ENCODE measurements at regions not wholly inside any gene's neighbourhood (a gene's known extent, or its start where the extent isn't known, plus 50 kb on each side); places are given as distances from the start of the nearest gene placed in this dataset.

- H3K27me3 Mint-ChIP-seq (ENCODE audit: unreplicated experiment), result no peaks in the 10 kb centered on the region
- CTCF ChIA-PET, result no interaction called here
- H3K36me3 Mint-ChIP-seq (ENCODE audit: insufficient read depth, unreplicated experiment), result no peaks in the 10 kb centered on the region
- DNase-seq, result no peak
- no peak overlapping the region for H3K27ac Mint-ChIP-seq (ENCODE audit: unreplicated experiment)
- H3K4me3 Mint-ChIP-seq (ENCODE audit: low read depth, unreplicated experiment), result no peak overlapping the region
- intact Hi-C loops (cut with micrococcal nuclease; ENCODE audit: unreplicated experiment), result no loop called here
- peaks cover 20% of the 10 kb centered on the region for H3K9me3 Mint-ChIP-seq (ENCODE audit: low read depth, unreplicated experiment)
- no peaks in the 10 kb centered on the region for H3K4me1 Mint-ChIP-seq (ENCODE audit: low read depth, unreplicated experiment)
- BruUV-seq (replicated peaks), result no TSS peak
- TF ChIP-seq, protein P1, sequence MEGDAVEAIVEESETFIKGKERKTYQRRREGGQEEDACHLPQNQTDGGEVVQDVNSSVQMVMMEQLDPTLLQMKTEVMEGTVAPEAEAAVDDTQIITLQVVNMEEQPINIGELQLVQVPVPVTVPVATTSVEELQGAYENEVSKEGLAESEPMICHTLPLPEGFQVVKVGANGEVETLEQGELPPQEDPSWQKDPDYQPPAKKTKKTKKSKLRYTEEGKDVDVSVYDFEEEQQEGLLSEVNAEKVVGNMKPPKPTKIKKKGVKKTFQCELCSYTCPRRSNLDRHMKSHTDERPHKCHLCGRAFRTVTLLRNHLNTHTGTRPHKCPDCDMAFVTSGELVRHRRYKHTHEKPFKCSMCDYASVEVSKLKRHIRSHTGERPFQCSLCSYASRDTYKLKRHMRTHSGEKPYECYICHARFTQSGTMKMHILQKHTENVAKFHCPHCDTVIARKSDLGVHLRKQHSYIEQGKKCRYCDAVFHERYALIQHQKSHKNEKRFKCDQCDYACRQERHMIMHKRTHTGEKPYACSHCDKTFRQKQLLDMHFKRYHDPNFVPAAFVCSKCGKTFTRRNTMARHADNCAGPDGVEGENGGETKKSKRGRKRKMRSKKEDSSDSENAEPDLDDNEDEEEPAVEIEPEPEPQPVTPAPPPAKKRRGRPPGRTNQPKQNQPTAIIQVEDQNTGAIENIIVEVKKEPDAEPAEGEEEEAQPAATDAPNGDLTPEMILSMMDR (IDR thresholded peaks at IDR 0.05; ENCODE audit: unreplicated experiment), result no peak
Measured at GRCh38 chr12:115558281-115558680, 719.2 kb downstream of the MED13L start.

GRCh38 chr12:115553622-115554021, 723.9 kb downstream of the MED13L start:
- CTCF ChIA-PET, result no interaction called here
- Mint-ChIP-seq H3K27ac (ENCODE audit: unreplicated experiment) (no peak overlapping the region), H3K27me3 (ENCODE audit: unreplicated experiment) (no peaks in the 10 kb centered on the region), H3K9me3 (ENCODE audit: low read depth, unreplicated experiment) (peaks cover 12% of the 10 kb centered on the region), H3K36me3 (ENCODE audit: insufficient read depth, unreplicated experiment) (no peaks in the 10 kb centered on the region), H3K4me1 (ENCODE audit: low read depth, unreplicated experiment) (no peaks in the 10 kb centered on the region), H3K4me3 (ENCODE audit: low read depth, unreplicated experiment) (no peak overlapping the region)
- no TSS peak for BruUV-seq (replicated peaks)
- DNase-seq, result no peak
- TF ChIP-seq, protein P1 (IDR thresholded peaks at IDR 0.05; ENCODE audit: unreplicated experiment), result no peak
- intact Hi-C loops (cut with micrococcal nuclease; ENCODE audit: unreplicated experiment), result no loop called here

DNA sequence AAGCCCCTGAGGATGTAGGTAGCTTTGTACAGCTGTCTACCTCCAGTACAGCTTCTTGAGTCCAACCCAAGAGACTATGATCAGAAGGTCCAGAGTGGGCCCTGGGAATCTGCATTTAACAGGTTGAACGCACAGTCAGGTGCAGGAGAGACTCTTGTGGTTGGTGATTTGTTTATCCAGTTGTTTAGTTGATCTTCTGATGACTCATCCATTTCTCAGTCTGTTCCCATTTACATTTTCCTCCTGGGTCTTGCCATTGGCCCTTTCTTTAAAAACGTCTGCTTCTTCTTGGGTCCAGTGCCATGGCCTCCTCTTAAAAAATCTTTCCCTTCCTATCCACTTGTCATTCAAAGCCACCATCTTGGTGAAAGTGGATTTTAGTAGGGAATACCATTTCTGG, 734.2 kb downstream of the MED13L start:
- BruUV-seq (replicated peaks), result no TSS peak
- Mint-ChIP-seq H3K9me3 (ENCODE audit: low read depth, unreplicated experiment) (peaks cover 28% of the 10 kb centered on the region), H3K27me3 (ENCODE audit: unreplicated experiment) (no peaks in the 10 kb centered on the region), H3K36me3 (ENCODE audit: insufficient read depth, unreplicated experiment) (no peaks in the 10 kb centered on the region), H3K27ac (ENCODE audit: unreplicated experiment) (no peak overlapping the region), H3K4me1 (ENCODE audit: low read depth, unreplicated experiment) (no peaks in the 10 kb centered on the region), H3K4me3 (ENCODE audit: low read depth, unreplicated experiment) (no peak overlapping the region)
- DNase-seq, result no peak
- intact Hi-C loops (cut with micrococcal nuclease; ENCODE audit: unreplicated experiment), result no loop called here
- CTCF ChIA-PET, result no interaction called here
- TF ChIP-seq, protein P1 (IDR thresholded peaks at IDR 0.05; ENCODE audit: unreplicated experiment), result no peak

GRCh38 chr12:115542656-115543055, 734.8 kb downstream of the MED13L start:
- intact Hi-C loops (cut with micrococcal nuclease; ENCODE audit: unreplicated experiment), result no loop called here
- DNase-seq, result no peak
- Mint-ChIP-seq H3K4me3 (ENCODE audit: low read depth, unreplicated experiment) (no peak overlapping the region), H3K4me1 (ENCODE audit: low read depth, unreplicated experiment) (no peaks in the 10 kb centered on the region), H3K27me3 (ENCODE audit: unreplicated experiment) (no peaks in the 10 kb centered on the region), H3K27ac (ENCODE audit: unreplicated experiment) (no peak overlapping the region), H3K9me3 (ENCODE audit: low read depth, unreplicated experiment) (peaks cover 28% of the 10 kb centered on the region), H3K36me3 (ENCODE audit: insufficient read depth, unreplicated experiment) (no peaks in the 10 kb centered on the region)
- no TSS peak for BruUV-seq (replicated peaks)
- CTCF ChIA-PET, result interaction anchor here (0.7 kb wide), 1 partner anchor 264 kb away, joined by 3 read pairs; no protein-coding TSS in a partner anchor
- TF ChIP-seq, protein P1 (IDR thresholded peaks at IDR 0.05; ENCODE audit: unreplicated experiment), result no peak

Data from Calu3 (cell line).